H1 (cell line): ENCODE measurements at regions not wholly inside any gene's neighbourhood (a gene's known extent, or its start where the extent isn't known, plus 50 kb on each side); places are given as distances from the start of the nearest gene placed in this dataset.

Experiments
- CTCF ChIA-PET: fragments of 300-600 bp; sonication (Branson Sonifier 250); formaldehyde crosslinking; loops from one replicate; lab custom pipeline; 2021; ENCODE audit not compliant: partially characterized antibody; lab: Charles Lee
- POLR2A ChIA-PET: fragments of 300-600 bp; sonication (Branson Sonifier 250); formaldehyde crosslinking; loops from one replicate; lab custom pipeline; 2021; ENCODE audit warnings: inconsistent platforms; ENCODE audit not compliant: partially characterized antibody; lab: Charles Lee
- DNase-seq, 2 experiments: peaks; one replicate each; pipeline versions ENCODE4 v3.0.0 to v3.0.0-alpha.2; 2010 to 2022; ENCODE audit warnings: low spot score in 2 of 2, low read depth in 1 of 2, mixed read lengths in 1 of 2
- FAIRE-seq: peaks from 2 replicates; lab custom pipeline; 2011; peaks lifted over from hg19 to GRCh38; lab: Jason Lieb, UNC
- H2AFZ ChIP-seq: 2 replicates; pipeline ENCODE4 v1.8.1; 2012; ENCODE audit warnings: low read length, inconsistent platforms
- H2AK5ac ChIP-seq: 2 replicates; pipeline ENCODE4 v1.6.1; 2013; ENCODE audit warnings: low read depth, low read length
- H2BK120ac ChIP-seq: replicated peaks from 2 replicates; pipeline ENCODE3; 2013; ENCODE audit warnings: low read depth, low read length, inconsistent platforms
- H2BK12ac ChIP-seq: 2 replicates; pipeline ENCODE4 v1.6.1; 2013; ENCODE audit warnings: low read depth, low read length
- H2BK15ac ChIP-seq: 2 replicates; pipeline ENCODE4 v1.6.1; 2013; ENCODE audit warnings: low read length
- H2BK20ac ChIP-seq: 2 replicates; pipeline ENCODE4 v1.6.1; 2013; ENCODE audit warnings: low read length
- H2BK5ac ChIP-seq: 2 replicates; pipeline ENCODE4 v1.6.1; 2013; ENCODE audit warnings: low read depth, low read length
- H3K14ac ChIP-seq: 2 replicates; pipeline ENCODE4 v1.6.1; 2013; ENCODE audit warnings: inconsistent platforms; ENCODE audit not compliant: insufficient read length
- H3K18ac ChIP-seq: 2 replicates; pipeline ENCODE4 v1.6.1; 2013; ENCODE audit warnings: low read length; ENCODE audit errors: extremely low read depth
- H3K23ac ChIP-seq: 2 replicates; pipeline ENCODE4 v1.6.1; 2013; ENCODE audit warnings: inconsistent platforms; ENCODE audit not compliant: insufficient read length
- H3K23me2 ChIP-seq: 2 replicates; pipeline ENCODE4 v1.6.1; 2013; ENCODE audit warnings: low read depth, low read length
- H3K27ac ChIP-seq: 2 replicates; pipeline ENCODE4 v1.6.1; 2011; ENCODE audit warnings: low read depth, low read length, inconsistent platforms
- H3K27me3 ChIP-seq, 4 experiments: replicated peaks in 1 of 4; 1 replicate in 1 of 4; 2 replicates in 3 of 4; pipeline versions ENCODE4 v1.6.1 to v1.8.1; 2011 to 2013; ENCODE audit warnings: low read length in 3 of 4, mild to moderate bottlenecking in 3 of 4, inconsistent platforms in 2 of 4, mixed read lengths in 2 of 4, moderate library complexity in 1 of 4; ENCODE audit not compliant: control insufficient read depth in 3 of 4, insufficient read depth in 3 of 4; ENCODE audit errors: extremely low read depth in 1 of 4
- H3K36me3 ChIP-seq, 4 experiments: 2 replicates each; pipeline versions ENCODE4 v1.6.1 to v1.8.1; 2011 to 2013; ENCODE audit warnings: mild to moderate bottlenecking in 4 of 4, low read length in 3 of 4, moderate library complexity in 2 of 4, control low read depth in 1 of 4, inconsistent platforms in 1 of 4; ENCODE audit not compliant: insufficient read depth in 4 of 4, control insufficient read depth in 2 of 4
- H3K4ac ChIP-seq: replicated peaks from 2 replicates; pipeline ENCODE3; 2013; ENCODE audit warnings: low read length, low read depth, mixed read lengths, inconsistent platforms; ENCODE audit not compliant: insufficient read length
- H3K4me1 ChIP-seq, 4 experiments: replicated peaks in 1 of 4; 1 replicate in 1 of 4; 2 replicates in 3 of 4; pipeline versions ENCODE4 v1.6.1 to v1.8.1; 2011 to 2013; ENCODE audit warnings: low read length in 3 of 4, inconsistent platforms in 2 of 4, mixed read lengths in 1 of 4; ENCODE audit not compliant: insufficient read depth in 4 of 4, control insufficient read depth in 3 of 4
- H3K4me2 ChIP-seq, 2 experiments: 2 replicates each; pipeline versions ENCODE4 v1.6.1 to v1.8.1; 2011 to 2013; ENCODE audit warnings: low read depth in 2 of 2, low read length in 2 of 2, control low read depth in 1 of 2, inconsistent platforms in 1 of 2, mild to moderate bottlenecking in 1 of 2; ENCODE audit not compliant: insufficient read depth in 1 of 2
- H3K4me3 ChIP-seq, 4 experiments: fragments of 200-600, 300-600 bp in 1 of 4; sonication (generic), shearing (Covaris generic), sonication (Bioruptor Twin) in 1 of 4; 2 replicates each; pipeline versions ENCODE4 v1.5.1 to v1.8.1; 2011 to 2016; ENCODE audit warnings: low read length in 4 of 4, low read depth in 3 of 4, control low read depth in 2 of 4, inconsistent platforms in 2 of 4, mild to moderate bottlenecking in 2 of 4, mixed read lengths in 1 of 4, moderate library complexity in 1 of 4; ENCODE audit not compliant: insufficient read depth in 2 of 4; ENCODE audit errors: extremely low read depth in 1 of 4
- H3K56ac ChIP-seq: replicated peaks from 2 replicates; pipeline ENCODE3; 2013; ENCODE audit warnings: low read depth, mild to moderate bottlenecking, mixed read lengths, low read length, inconsistent platforms; ENCODE audit not compliant: insufficient read length
- H3K79me1 ChIP-seq: 2 replicates; pipeline ENCODE4 v1.6.1; 2013; ENCODE audit warnings: low read depth, low read length, control low read depth
- H3K79me2 ChIP-seq, 2 experiments: 2 replicates each; pipeline versions ENCODE4 v1.6.1 to v1.8.1; 2012 to 2013; ENCODE audit warnings: low read length in 2 of 2, mild to moderate bottlenecking in 2 of 2, inconsistent platforms in 1 of 2; ENCODE audit not compliant: insufficient read depth in 2 of 2, control insufficient read depth in 1 of 2
- H3K9ac ChIP-seq, 4 experiments: replicated peaks in 1 of 4; 1 replicate in 1 of 4; 2 replicates in 3 of 4; pipeline versions ENCODE4 v1.6.1 to v1.8.1; 2011 to 2013; ENCODE audit warnings: low read depth in 3 of 4, low read length in 3 of 4, control low read depth in 2 of 4, mild to moderate bottlenecking in 2 of 4, moderate library complexity in 2 of 4, inconsistent platforms in 1 of 4; ENCODE audit errors: extremely low read depth in 1 of 4
- H3K9me3 ChIP-seq, 2 experiments: 2 replicates each; pipeline versions ENCODE4 v1.6.1 to v1.8.1; 2012 to 2013; ENCODE audit warnings: mild to moderate bottlenecking in 2 of 2, moderate library complexity in 2 of 2, control low read depth in 1 of 2, inconsistent platforms in 1 of 2, low read depth in 1 of 2, low read length in 1 of 2, mixed read lengths in 1 of 2; ENCODE audit not compliant: insufficient read depth in 2 of 2
- H4K20me1 ChIP-seq, 2 experiments: replicated peaks in 1 of 2; 2 replicates each; pipeline versions ENCODE3 to v1.8.1; 2011 to 2013; ENCODE audit warnings: inconsistent platforms in 2 of 2, low read length in 2 of 2, mild to moderate bottlenecking in 1 of 2; ENCODE audit not compliant: insufficient read depth in 2 of 2, control insufficient read depth in 1 of 2
- H4K5ac ChIP-seq: 2 replicates; pipeline ENCODE4 v1.6.1; 2013; ENCODE audit warnings: low read length, low read depth, mixed read lengths, inconsistent platforms; ENCODE audit not compliant: insufficient read length
- H4K8ac ChIP-seq: 2 replicates; pipeline ENCODE4 v1.8.0; 2013; ENCODE audit warnings: mild to moderate bottlenecking, moderate library complexity, low read length, inconsistent platforms; ENCODE audit not compliant: insufficient read depth; ENCODE audit errors: extremely low read depth
- H4K91ac ChIP-seq: replicated peaks from 2 replicates; pipeline ENCODE3; 2013; ENCODE audit warnings: low read length, mixed read lengths, inconsistent platforms; ENCODE audit not compliant: insufficient read length
- BRCA1 ChIP-seq: IDR thresholded peaks from 2 replicates; pipeline ENCODE4 v1.6.1; 2012; ENCODE audit warnings: low read depth, low read length, improper control_type of control experiment
- KDM4A ChIP-seq: IDR thresholded peaks from one replicate; pipeline ENCODE4 v1.7.1; 2012; ENCODE audit warnings: low read depth, mild to moderate bottlenecking, moderate library complexity, low read length, inconsistent platforms; ENCODE audit not compliant: severe bottlenecking
- RNF2 ChIP-seq: fragments of 200-900, 300-1000 bp; sonication (generic); IDR thresholded peaks from 2 replicates; pipeline ENCODE4 v1.7.1; 2016; ENCODE audit warnings: borderline replicate concordance, low read depth, mild to moderate bottlenecking, antibody characterized with exemption, low read length; ENCODE audit not compliant: poor library complexity, severe bottlenecking; ENCODE audit errors: missing control alignments
- SP1 ChIP-seq: IDR thresholded peaks from 2 replicates; pipeline ENCODE4 v1.6.1; 2011; ENCODE audit warnings: low read depth, low read length
- TAF7 ChIP-seq: optimal IDR thresholded peaks from 2 replicates; pipeline ENCODE3; 2011; ENCODE audit warnings: low read depth, mild to moderate bottlenecking, inconsistent platforms, low read length, moderate library complexity, borderline replicate concordance
- ZNF274 ChIP-seq: IDR thresholded peaks from 2 replicates; pipeline ENCODE4 v1.7.0; 2012; ENCODE audit warnings: low read length, borderline replicate concordance; ENCODE audit errors: extremely low read depth
- WGBS, 2 experiments: shearing (Covaris generic) in 1 of 2; methylation state at CpG; one replicate each; pipeline versions ENCODE4 v1.1.6 to v1.1.7; 2013 to 2015; ENCODE audit warnings: low lambda C conversion rate in 2 of 2, mixed read lengths in 2 of 2, inconsistent platforms in 1 of 2, low coverage in 1 of 2, missing lambda C conversion rate in 1 of 2; ENCODE audit not compliant: insufficient replicate concordance in 2 of 2, insufficient coverage in 1 of 2, insufficient read length in 1 of 2; ENCODE audit errors: extremely low coverage in 1 of 2, missing lambda C conversion rate in 1 of 2; 5-methylcytosine and 5-hydroxymethylcytosine counted together

DNA sequence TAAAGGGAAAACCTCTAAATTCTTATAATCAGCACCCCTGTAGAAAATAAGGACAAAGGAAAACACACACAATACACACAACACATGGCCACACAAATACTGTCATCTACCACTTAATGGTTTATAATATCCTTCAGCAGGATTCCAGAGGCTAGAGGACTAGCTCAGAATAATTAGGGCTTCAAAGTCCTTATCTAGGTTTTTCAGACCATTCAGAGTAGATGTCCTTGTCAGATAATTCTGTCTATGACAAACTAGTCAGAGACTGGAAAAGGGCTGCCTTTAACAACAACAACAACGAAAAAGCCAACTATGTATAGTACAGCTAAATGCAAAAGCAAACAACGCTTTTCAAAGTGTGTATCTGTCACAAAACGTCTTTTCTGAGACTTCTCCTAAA is 456.5 kb upstream of the CNTN5 start:
- Histone ChIP-seq H3K27ac (no peak overlapping the region), H4K8ac (no peak overlapping the region), H2BK12ac (no peak overlapping the region), H4K91ac (no peak overlapping the region), H2BK120ac (no peak overlapping the region), H3K23me2 (no peaks in the 10 kb centered on the region), H3K14ac (no peak overlapping the region), H3K36me3 (no peaks in the 10 kb centered on the region), H4K20me1 (no peaks in the 10 kb centered on the region)
- no peak for FAIRE-seq
- TF ChIP-seq TAF7, result no peak
- TF ChIP-seq ZNF274, result no peak
- TF ChIP-seq BRCA1, result no peak
- TF ChIP-seq KDM4A, result no peak
- TF ChIP-seq RNF2, result no peak
- TF ChIP-seq SP1, result no peak
- TF ChIP-seq, all 59 proteins: peak for 0
- Histone ChIP-seq H3K4me2 (no peak overlapping the region), H3K4me1 (no peaks in the 10 kb centered on the region), H3K56ac (no peak overlapping the region), H2BK15ac (no peak overlapping the region), H2AK5ac (no peak overlapping the region), H3K4me3 (no peak overlapping the region), H3K4ac (no peak overlapping the region), H3K79me2 (no peaks in the 10 kb centered on the region), H3K79me1 (no peaks in the 10 kb centered on the region), H3K9me3 (no peaks in the 10 kb centered on the region; a peak in 1 of 4 replicates), H3K18ac (no peak overlapping the region), H4K5ac (no peak overlapping the region), H3K27me3 (no peaks in the 10 kb centered on the region), H3K23ac (no peak overlapping the region), H2AFZ (no peak overlapping the region), H3K9ac (no peak overlapping the region), H2BK20ac (no peak overlapping the region), H2BK5ac (no peak overlapping the region)
- WGBS, 2 experiments, result 62% methylated on average over 3 of the region's 3 CpGs; no CpG with 5 or more reads in 1 of the 2 experiments
- DNase-seq, result no peak
- ChIA-PET CTCF (no interaction called here), POLR2A (no interaction called here)
